Naive thymus-derived CD4-positive, alpha-beta T cell (primary cell): ENCODE measurements at regions not wholly inside any gene's neighbourhood (a gene's known extent, or its start where the extent isn't known, plus 50 kb on each side); places are given as distances from the start of the nearest gene placed in this dataset.
"Not testable (repeated sequence)": the region's sequence is repeated elsewhere in the genome, so short reads cannot be mapped to it uniquely, and the experiment has no call there.

ENCODE experiments used
- ATAC-seq: fragments of 150-1000 bp; cut with Tn5 transposase; 2 replicates; pipeline ENCODE4 v1.10.0; 2021; ENCODE audit warnings: mild to moderate bottlenecking, moderate library complexity
- CTCF ChIA-PET: fragments of 350-600 bp; sonication (Branson Sonifier 250); formaldehyde crosslinking; loops from one replicate; lab custom pipeline; 2021; ENCODE audit warnings: antibody characterized with exemption; lab: Charles Lee
- POLR2A ChIA-PET: fragments of 350-600 bp; sonication (Branson Sonifier 250); formaldehyde crosslinking; loops from one replicate; lab custom pipeline; 2021; ENCODE audit warnings: antibody characterized with exemption, inconsistent platforms; lab: Charles Lee
- DNase-seq, 9 donors: peaks; one replicate each; pipeline versions ENCODE4 v3.0.0 to v3.0.0-alpha.2; 2020 to 2022; ENCODE audit warnings: mixed read lengths in 1 of 9
- H3K27ac ChIP-seq: one replicate; pipeline ENCODE4 v1.7.0; 2013; ENCODE audit warnings: mild to moderate bottlenecking, low read depth, low read length, moderate library complexity
- H3K27me3 ChIP-seq, 2 donors: one replicate each; pipeline ENCODE4 v1.7.0; 2013; ENCODE audit warnings: low read length in 2 of 2, mild to moderate bottlenecking in 2 of 2, moderate library complexity in 2 of 2; ENCODE audit not compliant: control insufficient read depth in 2 of 2, insufficient read depth in 2 of 2
- H3K36me3 ChIP-seq, 3 experiments: 1 replicate in 2 of 3; 2 replicates in 1 of 3; pipeline ENCODE4 v1.7.0; 2013; ENCODE audit warnings: low read length in 3 of 3, mild to moderate bottlenecking in 3 of 3, moderate library complexity in 1 of 3; ENCODE audit not compliant: insufficient read depth in 3 of 3, control insufficient read depth in 2 of 3
- H3K4me1 ChIP-seq, 2 donors: one replicate each; pipeline ENCODE4 v1.7.0; 2013; ENCODE audit warnings: low read length in 2 of 2, mild to moderate bottlenecking in 2 of 2, moderate library complexity in 1 of 2; ENCODE audit not compliant: control insufficient read depth in 2 of 2, insufficient read depth in 2 of 2
- H3K4me3 ChIP-seq: 2 replicates; pipeline ENCODE4 v1.7.0; 2013; ENCODE audit warnings: mild to moderate bottlenecking, low read length
- H3K9me3 ChIP-seq, 3 experiments: 1 replicate in 2 of 3; 2 replicates in 1 of 3; pipeline ENCODE4 v1.7.0; 2013; ENCODE audit warnings: low read length in 3 of 3; ENCODE audit not compliant: control insufficient read depth in 2 of 3
- H3K27ac Mint-ChIP-seq, 9 donors: one replicate each; pipeline ENCODE4 v1.8.0; 2020 to 2022; ENCODE audit warnings: mixed read lengths in 9 of 9, mild to moderate bottlenecking in 8 of 9, moderate library complexity in 5 of 9, inconsistent platforms in 2 of 9
- H3K27me3 Mint-ChIP-seq, 5 donors: one replicate each; pipeline ENCODE4 v1.8.0; 2021 to 2022; ENCODE audit warnings: mixed read lengths in 5 of 5, mild to moderate bottlenecking in 1 of 5
- H3K36me3 Mint-ChIP-seq, 5 donors: one replicate each; pipeline ENCODE4 v1.8.0; 2020 to 2022; ENCODE audit warnings: mixed read lengths in 5 of 5, mild to moderate bottlenecking in 3 of 5, inconsistent platforms in 1 of 5
- H3K4me1 Mint-ChIP-seq, 7 donors: one replicate each; pipeline ENCODE4 v1.8.0; 2020 to 2022; ENCODE audit warnings: mixed read lengths in 7 of 7, mild to moderate bottlenecking in 3 of 7, inconsistent platforms in 1 of 7
- H3K4me3 Mint-ChIP-seq, 10 donors: one replicate each; pipeline ENCODE4 v1.8.0; 2020 to 2022; ENCODE audit warnings: mild to moderate bottlenecking in 10 of 10, mixed read lengths in 10 of 10, moderate library complexity in 6 of 10, inconsistent platforms in 2 of 10
- H3K9me3 Mint-ChIP-seq, 11 donors: one replicate each; pipeline ENCODE4 v1.8.0; 2020 to 2022; ENCODE audit warnings: mixed read lengths in 11 of 11, mild to moderate bottlenecking in 4 of 11, inconsistent platforms in 1 of 11, moderate library complexity in 1 of 11
- intact Hi-C, 2 donors: fragments of 100-400 bp; cut with micrococcal nuclease; formaldehyde crosslinking; loops; one replicate each; pipeline ENCODE4 v1.15.1; 2023

DNA sequence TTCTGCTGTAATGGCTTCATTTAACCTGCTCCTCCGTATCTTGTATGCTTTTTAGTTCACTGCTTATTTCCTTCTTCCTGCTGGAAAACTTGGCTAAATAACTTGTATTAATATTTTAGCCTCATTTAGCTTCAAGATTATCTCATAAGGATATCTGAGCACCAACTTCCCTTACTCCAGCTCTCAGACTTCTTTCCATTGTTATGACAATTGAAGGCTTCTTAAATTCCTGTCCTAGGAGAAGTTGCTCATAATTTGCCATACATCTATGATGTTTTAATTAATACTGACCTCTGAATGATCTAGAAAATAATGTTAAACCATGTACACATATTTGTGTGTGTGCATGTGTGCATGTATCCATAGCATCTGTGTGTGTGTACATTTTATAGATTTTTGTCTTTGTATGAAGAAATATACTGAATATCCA lies 1524.4 kb upstream of the TPTE start:
- Mint-ChIP-seq H3K27ac (no peak overlapping the region), H3K27me3 (peaks cover 0 to 41% (median 23%) of the 10 kb centered on the region in 5 donors), H3K4me3 (no peak overlapping the region), H3K4me1 (no peaks in the 10 kb centered on the region), H3K9me3 (peaks cover 18 to 50% (median 36%) of the 10 kb centered on the region in 11 donors), H3K36me3 (peaks cover 0 to 20% (median 0%) of the 10 kb centered on the region in 5 donors)
- ChIA-PET CTCF (no interaction called here), POLR2A (no interaction called here)
- H3K4me3 ChIP-seq: no peak overlapping the region
- H3K27ac ChIP-seq: no peak overlapping the region
- H3K4me1 ChIP-seq: no peaks in the 10 kb centered on the region
- H3K36me3 ChIP-seq: no peaks in the 10 kb centered on the region
- H3K9me3 ChIP-seq: peaks cover 0 to 7% (median 0%) of the 10 kb centered on the region in 3 experiments
- ATAC-seq (no peak), DNase-seq (no peak)
- no peaks in the 10 kb centered on the region for H3K27me3 ChIP-seq
- intact Hi-C loops: no loop called here

- H3K4me3 Mint-ChIP-seq, DNase-seq, H3K36me3 ChIP-seq, CTCF ChIA-PET, ATAC-seq, POLR2A ChIA-PET, H3K4me3 ChIP-seq, H3K27ac ChIP-seq, intact Hi-C loops, H3K4me1 Mint-ChIP-seq, H3K27ac Mint-ChIP-seq, H3K4me1 ChIP-seq, H3K27me3 ChIP-seq, H3K9me3 ChIP-seq: not testable (repeated sequence)
- Mint-ChIP-seq H3K9me3 (peaks cover 11 to 47% (median 34%) of the 10 kb centered on the region in 11 donors), H3K27me3 (peaks cover 0 to 38% (median 20%) of the 10 kb centered on the region in 5 donors), H3K36me3 (peaks cover 0 to 13% (median 0%) of the 10 kb centered on the region in 5 donors)
Observed at GRCh38 chr21:8997443-8998390, 1523.7 kb upstream of the TPTE start.

DNA sequence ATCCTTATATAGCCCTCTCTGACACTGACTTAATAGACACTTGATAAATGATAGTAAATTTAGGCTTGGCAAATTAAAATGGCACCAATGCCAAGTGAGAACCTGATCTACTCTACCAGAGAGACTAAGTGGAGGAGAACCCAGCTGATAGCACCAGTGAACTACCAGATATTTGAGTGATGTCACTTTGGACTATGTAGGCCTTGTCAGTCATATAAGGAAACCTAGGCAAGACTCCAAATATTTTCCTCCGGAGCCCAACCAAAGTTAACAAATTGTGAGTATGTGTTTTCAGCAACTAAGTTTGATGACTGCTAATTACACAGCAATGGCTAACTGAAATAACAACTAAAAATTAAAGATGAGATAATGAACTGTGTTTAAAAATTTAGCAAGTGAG lies 1522.9 kb upstream of the TPTE start:
- POLR2A ChIA-PET, H3K36me3 Mint-ChIP-seq, H3K4me3 ChIP-seq, H3K9me3 ChIP-seq, H3K4me1 Mint-ChIP-seq, ATAC-seq, intact Hi-C loops, H3K27ac Mint-ChIP-seq, CTCF ChIA-PET, H3K4me3 Mint-ChIP-seq, H3K27me3 ChIP-seq, DNase-seq, H3K36me3 ChIP-seq, H3K27ac ChIP-seq, H3K4me1 ChIP-seq: not testable (repeated sequence)
- peaks cover 0 to 35% (median 16%) of the 10 kb centered on the region in 5 donors for H3K27me3 Mint-ChIP-seq
- peaks cover 7 to 45% (median 32%) of the 10 kb centered on the region in 11 donors for H3K9me3 Mint-ChIP-seq

DNA sequence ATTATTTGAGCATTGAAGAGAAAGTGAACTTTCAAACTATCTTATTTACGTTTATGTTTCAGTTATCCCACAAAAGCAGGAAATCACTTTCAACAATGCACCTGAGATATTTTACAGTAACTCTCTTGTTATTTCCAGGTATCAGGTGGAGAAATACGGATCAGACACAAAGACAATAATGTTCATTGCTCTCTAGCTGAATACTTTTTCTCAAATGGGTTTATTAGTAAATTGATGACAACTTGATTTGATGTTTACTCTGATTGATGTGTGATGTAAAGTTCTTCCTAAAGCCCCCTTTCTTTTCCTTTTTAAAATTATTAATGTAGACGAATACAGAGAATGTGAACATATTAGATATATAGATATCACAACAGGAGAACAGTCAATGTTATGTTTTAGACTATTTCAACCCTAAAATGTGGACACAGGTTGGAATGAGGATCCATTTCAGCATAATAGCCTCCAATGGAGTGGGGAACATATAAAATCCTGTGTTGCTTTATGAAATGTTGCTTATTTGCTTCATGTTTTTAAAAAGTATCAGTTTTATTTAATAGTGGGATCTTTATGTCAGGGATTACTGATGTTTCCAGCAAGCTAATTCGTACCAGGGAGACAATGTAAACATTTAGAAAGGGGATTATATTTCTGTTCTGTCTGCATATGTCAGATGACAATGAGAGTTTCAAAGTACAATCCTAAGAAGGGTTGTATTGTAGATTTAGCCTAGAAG lies 1522.3 kb upstream of the TPTE start:
- peaks cover 6 to 47% (median 29%) of the 10 kb centered on the region in 11 donors for H3K9me3 Mint-ChIP-seq
- Histone ChIP-seq H3K36me3 (no peaks in the 10 kb centered on the region), H3K9me3 (no peaks in the 10 kb centered on the region), H3K4me3 (no peak overlapping the region), H3K4me1 (no peaks in the 10 kb centered on the region), H3K27me3 (no peaks in the 10 kb centered on the region), H3K27ac (no peak overlapping the region)
- peaks cover 0 to 8% (median 0%) of the 10 kb centered on the region in 5 donors for H3K36me3 Mint-ChIP-seq
- intact Hi-C loops: no loop called here
- ChIA-PET POLR2A (no interaction called here), CTCF (no interaction called here)
- no peak overlapping the region for H3K27ac Mint-ChIP-seq
- no peaks in the 10 kb centered on the region for H3K4me1 Mint-ChIP-seq
- H3K27me3 Mint-ChIP-seq: peaks cover 0 to 34% (median 13%) of the 10 kb centered on the region in 5 donors
- H3K4me3 Mint-ChIP-seq: no peak overlapping the region
- no peak for DNase-seq
- ATAC-seq: no peak

GRCh38 chr21:9000132-9000531 lies 1521.3 kb upstream of the TPTE start:
- not testable (repeated sequence) for H3K4me3 Mint-ChIP-seq

DNA sequence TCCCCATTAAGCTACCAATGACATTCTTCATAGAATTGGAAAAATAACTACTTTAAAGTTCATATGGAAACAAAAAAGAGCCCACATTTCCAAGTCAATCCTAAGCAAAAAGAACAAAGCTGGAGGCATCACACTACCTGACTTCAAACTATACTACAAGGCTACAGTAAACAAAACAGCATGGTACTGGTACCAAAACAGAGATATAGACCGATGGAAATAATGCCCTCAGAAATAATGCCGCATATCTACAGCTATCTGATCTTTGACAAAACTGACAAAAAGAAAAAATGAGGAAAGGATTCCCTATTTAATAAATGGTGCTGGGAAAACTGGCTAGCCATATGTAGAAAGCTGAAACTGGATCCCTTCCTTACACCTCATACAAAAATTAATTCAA lies 1520.7 kb upstream of the TPTE start:
- H3K27me3 ChIP-seq, H3K4me1 Mint-ChIP-seq, H3K4me1 ChIP-seq, H3K4me3 Mint-ChIP-seq, H3K4me3 ChIP-seq, H3K36me3 Mint-ChIP-seq, H3K9me3 ChIP-seq, H3K27ac Mint-ChIP-seq, POLR2A ChIA-PET, H3K27ac ChIP-seq, intact Hi-C loops, ATAC-seq, H3K36me3 ChIP-seq, CTCF ChIA-PET, DNase-seq: not testable (repeated sequence)
- H3K27me3 Mint-ChIP-seq: peaks cover 0 to 26% (median 13%) of the 10 kb centered on the region in 5 donors
- peaks cover 4 to 41% (median 27%) of the 10 kb centered on the region in 11 donors for H3K9me3 Mint-ChIP-seq

More at GRCh38 chr21:9000132-9000531, 1521.3 kb upstream of the TPTE start:
- H3K27ac Mint-ChIP-seq, CTCF ChIA-PET, H3K36me3 ChIP-seq, H3K4me1 ChIP-seq, H3K9me3 ChIP-seq, H3K27ac ChIP-seq, H3K36me3 Mint-ChIP-seq, DNase-seq, POLR2A ChIA-PET, H3K27me3 ChIP-seq, intact Hi-C loops, ATAC-seq, H3K4me3 ChIP-seq, H3K4me1 Mint-ChIP-seq: not testable (repeated sequence)
- H3K27me3 Mint-ChIP-seq: peaks cover 0 to 30% (median 13%) of the 10 kb centered on the region in 5 donors
- H3K9me3 Mint-ChIP-seq: peaks cover 4 to 43% (median 28%) of the 10 kb centered on the region in 11 donors
